ENCODE measurements at regions not wholly inside any gene's neighbourhood (a gene's known extent, or its start where the extent isn't known, plus 50 kb on each side); places are given as distances from the start of the nearest gene placed in this dataset.
"Not testable (repeated sequence)": the region's sequence is repeated elsewhere in the genome, so short reads cannot be mapped to it uniquely, and the experiment has no call there.

DNA sequence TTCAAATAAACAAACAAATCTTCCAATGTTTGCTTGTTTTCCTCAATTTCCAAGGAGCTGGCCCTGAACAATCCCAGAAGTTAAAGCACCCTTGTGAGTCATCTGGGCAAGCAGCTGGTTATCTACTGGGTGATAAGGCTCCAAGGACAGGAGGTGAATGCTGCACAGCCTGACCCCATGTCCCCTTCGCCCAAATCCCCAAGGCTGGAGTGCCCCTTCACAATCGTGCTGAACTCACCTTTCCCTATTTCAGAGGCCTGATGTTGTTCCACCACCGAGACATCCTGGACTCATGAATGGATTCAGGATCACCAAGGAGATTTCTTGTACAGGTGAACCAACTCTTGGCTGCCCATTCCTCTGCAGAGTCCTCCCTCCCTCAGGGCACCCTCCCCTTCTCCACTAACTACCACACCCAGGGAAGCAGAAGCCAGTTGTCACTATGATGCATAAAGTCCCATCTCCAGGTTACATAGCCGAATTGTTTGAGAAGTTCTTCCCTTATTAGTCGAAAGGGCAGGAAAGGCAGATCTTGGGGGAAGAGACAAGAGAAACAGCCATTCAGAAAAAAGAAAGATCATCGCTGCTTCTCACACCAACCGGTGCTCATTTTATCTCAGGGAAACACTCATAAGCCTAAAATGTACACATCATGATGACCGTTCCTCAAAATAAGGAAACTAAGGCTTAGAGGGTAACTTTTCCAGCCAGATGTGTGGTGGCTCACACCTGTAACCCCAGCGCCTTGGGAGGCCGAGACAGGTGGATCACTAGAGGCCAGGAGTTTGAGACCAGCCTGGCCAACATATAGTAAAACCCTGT, 138.8 kb upstream of the RREB1 start:
- DNase-seq: no peak
- intact Hi-C loops (cut with DNase I): no loop called here
- ATAC-seq: no peak

GRCh38 chr6:6969761-6970223, 138.0 kb upstream of the RREB1 start:
- ATAC-seq (no peak), DNase-seq (no peak)
- intact Hi-C loops (cut with DNase I): loop anchor here in 1 of 2 donors (10.0 kb wide), 1 partner anchor 75 kb away; no protein-coding TSS in a partner anchor

DNA sequence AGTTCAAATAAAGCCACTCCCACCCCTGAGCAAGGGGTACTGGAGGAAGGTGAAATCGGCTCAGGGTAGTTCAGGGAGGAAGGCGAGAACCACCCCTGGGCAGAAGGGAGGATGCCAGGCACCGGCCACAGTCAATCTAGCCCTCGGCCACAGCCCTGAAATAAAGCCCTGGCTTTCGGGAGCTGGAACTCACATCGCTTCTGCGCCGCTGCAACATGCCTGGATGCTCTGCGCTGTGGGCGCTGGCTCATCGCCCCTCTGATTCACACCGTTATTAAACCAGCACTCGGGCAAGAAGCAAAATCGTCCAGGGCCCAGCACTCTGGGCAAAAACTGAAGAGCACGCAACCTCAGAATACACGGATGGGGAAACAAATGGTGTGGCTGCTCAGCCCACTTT, 136.9 kb upstream of the RREB1 start:
- ATAC-seq (no peak), DNase-seq (no peak)
- intact Hi-C loops (cut with DNase I): loop anchor here in 1 of 2 donors (10.0 kb wide), 1 partner anchor 76 kb away; no protein-coding TSS in a partner anchor

- DNase-seq (no peak), ATAC-seq (no peak)
- intact Hi-C loops (cut with DNase I): loop anchor here in 1 of 2 donors (10.0 kb wide), 1 partner anchor 77 kb away; no protein-coding TSS in a partner anchor
Measured at GRCh38 chr6:6971369-6971768, 136.4 kb upstream of the RREB1 start.

GRCh38 chr6:6972456-6972855, 135.3 kb upstream of the RREB1 start:
- intact Hi-C loops (cut with DNase I): loop anchor here in 1 of 2 donors (10.0 kb wide), 1 partner anchor 78 kb away; no protein-coding TSS in a partner anchor
- ATAC-seq: peak in 1 of 2 donors; percentile 89

DNA sequence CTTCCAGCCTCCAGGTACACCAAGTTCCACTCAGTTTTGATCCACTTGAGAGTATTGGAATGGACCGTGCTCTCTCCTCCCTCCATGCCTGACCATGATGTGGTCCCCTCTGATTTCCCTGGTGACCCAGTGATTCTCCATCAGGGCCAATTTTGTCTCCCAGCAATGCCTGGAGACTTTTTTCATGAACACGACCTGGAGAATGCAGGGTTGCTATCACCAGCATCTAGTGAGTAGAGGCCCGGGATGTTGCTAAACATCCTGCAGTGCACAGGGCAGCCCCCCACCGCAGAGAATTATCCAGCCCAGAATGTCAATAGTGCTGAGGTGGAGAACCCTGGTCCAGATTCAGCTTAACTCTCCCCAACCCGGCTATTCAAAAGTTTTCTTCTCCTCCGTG, 134.0 kb upstream of the RREB1 start:
- intact Hi-C loops (cut with DNase I): loop anchor here in 1 of 2 donors (10.0 kb wide), 1 partner anchor 79 kb away; no protein-coding TSS in a partner anchor

More at GRCh38 chr6:6972456-6972855, 135.3 kb upstream of the RREB1 start:
- no peak for DNase-seq

DNA sequence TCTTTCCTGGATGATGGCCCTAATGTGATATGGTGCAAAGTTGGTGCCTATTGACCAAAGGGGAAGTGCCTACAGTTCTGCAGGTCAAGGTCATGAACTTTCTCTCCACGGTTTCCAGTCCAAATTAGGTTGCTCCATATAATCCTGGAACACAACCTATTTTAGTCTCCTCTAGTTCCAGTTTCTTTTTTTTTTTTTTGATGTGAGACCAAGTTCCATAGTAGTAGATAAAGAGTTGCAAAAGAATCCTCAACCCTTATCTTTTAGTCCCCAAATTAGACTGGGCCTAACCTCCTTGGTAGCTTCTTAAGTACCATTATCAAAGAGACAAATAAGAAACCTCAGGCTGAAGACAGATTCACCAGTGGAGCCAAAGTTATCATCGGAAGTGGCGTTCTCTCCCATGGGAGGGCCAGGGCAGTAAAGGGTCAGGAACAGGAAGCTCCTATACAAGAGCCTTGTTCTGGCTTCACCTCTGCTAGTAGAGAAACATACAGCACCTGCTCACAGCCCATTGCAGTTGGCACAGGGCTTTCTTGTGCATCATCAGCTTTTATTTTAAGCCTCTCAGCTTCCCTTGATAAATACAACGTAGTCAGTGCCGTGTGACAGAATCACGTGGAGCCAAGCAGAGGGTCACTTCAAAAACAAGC, 132.2 kb upstream of the RREB1 start:
- peak; percentile 41 for DNase-seq
- intact Hi-C loops (cut with DNase I): loop anchor here in 1 of 2 donors (10.0 kb wide), 1 partner anchor 81 kb away; no protein-coding TSS in a partner anchor
- peak; percentile 64 to 67 for ATAC-seq

More for the DNA sequence above, 134.0 kb upstream of the RREB1 start:
- ATAC-seq (no peak), DNase-seq (no peak)

DNA sequence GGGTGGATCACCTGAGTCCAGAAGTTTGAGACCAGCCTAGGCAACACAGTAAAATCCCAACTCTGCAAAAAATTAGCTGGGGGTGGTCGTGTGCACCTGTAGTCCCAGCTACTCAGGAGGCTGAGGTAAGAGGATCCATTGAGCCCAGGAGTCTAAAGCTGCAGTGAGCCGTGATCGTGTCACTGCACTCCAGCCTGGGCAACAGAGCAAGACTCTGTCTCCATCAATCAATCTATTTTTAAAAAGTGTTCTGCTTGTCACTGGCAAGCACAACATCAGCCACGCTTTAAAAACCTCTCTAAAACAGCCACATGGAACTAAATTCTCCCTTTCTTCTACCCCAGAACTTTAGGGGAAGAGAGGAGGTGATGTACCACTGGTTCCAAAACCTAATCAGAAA, 131.6 kb upstream of the RREB1 start:
- intact Hi-C loops (cut with DNase I): loop anchor here in 1 of 2 donors (10.0 kb wide), 1 partner anchor 81 kb away; no protein-coding TSS in a partner anchor

DNA sequence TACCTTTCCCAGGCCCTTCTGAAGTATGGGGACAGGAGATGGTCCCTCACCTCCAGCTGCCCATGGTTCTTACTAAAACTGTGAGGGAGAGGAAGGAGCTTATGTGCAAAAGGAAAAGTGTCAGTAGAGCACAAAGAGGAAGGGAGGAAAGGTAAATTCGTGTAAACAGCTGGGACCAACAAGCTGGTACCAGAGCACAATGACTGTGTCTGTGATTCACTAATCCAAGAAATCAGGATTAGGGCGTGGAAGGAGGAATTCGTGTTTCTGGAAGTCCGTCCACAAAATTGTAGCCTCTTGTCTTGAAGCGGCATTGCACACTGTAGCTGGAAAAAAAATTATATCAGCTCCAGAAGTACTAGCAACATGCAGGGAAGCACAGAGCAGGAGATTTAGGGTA, 129.0 kb upstream of the RREB1 start:
- intact Hi-C loops (cut with DNase I): loop anchor here in 1 of 2 donors (10.0 kb wide), 1 partner anchor 84 kb away; no protein-coding TSS in a partner anchor
- ATAC-seq: no peak

More for the DNA sequence above, 131.6 kb upstream of the RREB1 start:
- ATAC-seq: no peak
- no peak for DNase-seq

GRCh38 chr6:6980999-6981597, 126.7 kb upstream of the RREB1 start:
- no peak for ATAC-seq
- no peak for DNase-seq
- intact Hi-C loops (cut with DNase I): no loop called here

More for the DNA sequence above, 129.0 kb upstream of the RREB1 start:
- DNase-seq: no peak

DNA sequence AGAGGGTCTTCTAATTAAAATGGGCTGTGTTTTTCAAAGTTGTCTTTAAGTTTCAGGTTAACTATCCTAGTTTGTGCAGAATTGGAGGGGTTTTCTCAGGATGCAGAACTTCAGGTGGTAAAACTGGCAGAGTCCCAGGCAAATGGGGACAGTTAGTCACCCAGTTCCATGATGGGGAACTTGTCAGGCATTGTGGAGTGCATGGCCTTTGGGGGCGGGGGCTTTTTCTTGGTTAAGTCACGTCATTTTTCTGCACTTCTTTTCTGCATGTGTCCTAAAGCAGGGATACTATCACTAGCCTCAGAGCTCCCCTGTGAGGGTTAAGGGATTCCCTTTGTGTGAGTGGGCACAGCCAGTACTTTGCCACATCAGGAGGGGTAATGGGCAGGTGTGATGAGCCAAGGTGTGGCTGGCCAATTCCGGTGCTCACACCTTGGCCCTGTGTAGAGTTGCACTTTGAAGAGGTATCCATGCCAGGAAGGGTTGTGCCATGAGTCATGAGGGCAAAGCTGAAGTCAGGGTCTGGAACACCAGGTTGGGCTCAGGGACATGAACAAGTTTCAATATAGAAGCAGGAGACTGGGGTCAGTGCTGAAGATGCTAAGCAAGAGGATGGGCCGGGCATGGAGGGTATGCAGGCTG, 126.0 kb upstream of the RREB1 start:
- no peak for ATAC-seq
- intact Hi-C loops (cut with DNase I): no loop called here
- DNase-seq: no peak

GRCh38 chr6:6982663-6983062, 125.1 kb upstream of the RREB1 start:
- DNase-seq: no peak
- intact Hi-C loops (cut with DNase I): no loop called here
- no peak for ATAC-seq

GRCh38 chr6:6984585-6985366, 123.0 kb upstream of the RREB1 start:
- ATAC-seq (no peak), DNase-seq (no peak)
- intact Hi-C loops (cut with DNase I): no loop called here

DNA sequence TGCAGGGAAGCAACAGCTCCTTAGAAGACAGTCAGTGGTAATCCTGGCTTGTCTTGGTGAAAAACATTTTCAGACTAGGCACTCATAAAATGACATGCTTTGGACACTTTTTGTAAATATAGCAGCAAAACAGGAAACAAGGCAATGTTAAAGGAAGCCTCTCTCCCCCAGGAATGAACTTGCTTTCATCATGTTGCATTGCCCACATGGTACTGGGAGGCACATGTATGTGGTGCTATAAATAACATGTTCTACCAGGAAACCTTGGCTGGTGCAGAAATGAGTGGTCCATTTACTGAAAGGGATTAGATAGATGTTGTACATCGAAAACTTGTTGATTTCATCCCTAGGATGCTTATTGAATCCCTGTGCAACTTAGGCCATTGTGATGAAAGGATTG, 121.4 kb upstream of the RREB1 start:
- DNase-seq (no peak), ATAC-seq (no peak)
- intact Hi-C loops (cut with DNase I): no loop called here

GRCh38 chr6:6987749-6988148, 120.0 kb upstream of the RREB1 start:
- DNase-seq (no peak), ATAC-seq (no peak)
- intact Hi-C loops (cut with DNase I): no loop called here

GRCh38 chr6:6990059-6990458, 117.7 kb upstream of the RREB1 start:
- intact Hi-C loops (cut with DNase I); DNase-seq; ATAC-seq: not testable (repeated sequence)

GRCh38 chr6:6993503-6994237, 114.1 kb upstream of the RREB1 start:
- intact Hi-C loops (cut with DNase I): no loop called here
- ATAC-seq: no peak
- DNase-seq: no peak

All from left cardiac atrium (tissue), 4 donors.